Neural cell (in vitro differentiated cells): ENCODE measurements at regions not wholly inside any gene's neighbourhood (a gene's known extent, or its start where the extent isn't known, plus 50 kb on each side); places are given as distances from the start of the nearest gene placed in this dataset.

Experiments used
- H2AFZ ChIP-seq: fragments of 200-600, 300-800 bp; sonication (generic), shearing (Covaris generic); 2 replicates; pipeline ENCODE4 v1.6.0; 2014; ENCODE audit warnings: low read depth, mild to moderate bottlenecking, antibody characterized with exemption, low read length, moderate library complexity
- H3F3A ChIP-seq: fragments of 200-600 bp; shearing (Covaris generic); 2 replicates; pipeline ENCODE4 v1.6.1; 2016; ENCODE audit warnings: mild to moderate bottlenecking, moderate library complexity, mixed read lengths, antibody characterized with exemption, low read length; ENCODE audit not compliant: insufficient read depth, poor library complexity, severe bottlenecking
- H3K27ac ChIP-seq: fragments of 200-600, 300-800 bp; sonication (generic), shearing (Covaris generic); 2 replicates; pipeline ENCODE4 v1.5.1; 2014; ENCODE audit warnings: mild to moderate bottlenecking, low read length, moderate library complexity
- H3K27me3 ChIP-seq: fragments of 300-800, 200-600 bp; sonication (generic), shearing (Covaris generic); 2 replicates; pipeline ENCODE4 v1.6.0; 2014; ENCODE audit warnings: mild to moderate bottlenecking, low read depth, low read length, moderate library complexity; ENCODE audit not compliant: insufficient read depth
- H3K36me3 ChIP-seq: fragments of 300-800, 200-600 bp; sonication (generic), shearing (Covaris generic); 2 replicates; pipeline ENCODE4 v1.5.1; 2014; ENCODE audit warnings: mild to moderate bottlenecking, antibody characterized with exemption, low read length, moderate library complexity; ENCODE audit not compliant: insufficient read depth
- H3K4me2 ChIP-seq: fragments of 300-800, 200-600 bp; sonication (generic), shearing (Covaris generic); 2 replicates; pipeline ENCODE4 v1.6.0; 2014; ENCODE audit warnings: mild to moderate bottlenecking, low read length
- H3K4me3 ChIP-seq: fragments of 300-800, 200-600 bp; sonication (generic), shearing (Covaris generic); 2 replicates; pipeline ENCODE4 v1.5.1; 2014; ENCODE audit warnings: mild to moderate bottlenecking, low read length, moderate library complexity
- H3K79me2 ChIP-seq: fragments of 200-600 bp; shearing (Covaris generic); replicated peaks from 2 replicates; pipeline ENCODE4 v1.6.0; 2014; ENCODE audit warnings: mild to moderate bottlenecking, low read length, moderate library complexity; ENCODE audit not compliant: insufficient read depth
- H3K9ac ChIP-seq: fragments of 300-800, 200-600 bp; sonication (generic), shearing (Covaris generic); 2 replicates; pipeline ENCODE4 v1.6.1; 2016; ENCODE audit warnings: mild to moderate bottlenecking, low read length, mixed read lengths
- H3K9me2 ChIP-seq: fragments of 200-600 bp; shearing (Covaris generic); 2 replicates; pipeline ENCODE4 v1.6.1; 2016; ENCODE audit warnings: mild to moderate bottlenecking, low read length, mixed read lengths; ENCODE audit not compliant: insufficient read depth
- H3K9me3 ChIP-seq: fragments of 200-600, 300-800 bp; sonication (generic), shearing (Covaris generic); 2 replicates; pipeline ENCODE4 v1.6.1; 2016; ENCODE audit warnings: mild to moderate bottlenecking, mixed run types, low read length, moderate library complexity, mixed read lengths
- H4K20me1 ChIP-seq: fragments of 200-600 bp; shearing (Covaris generic); 2 replicates; pipeline ENCODE4 v1.6.1; 2016; ENCODE audit warnings: mild to moderate bottlenecking, mixed run types; ENCODE audit not compliant: insufficient read depth
- CTCF ChIP-seq: fragments of 450-650 bp; IDR thresholded peaks from 2 replicates; pipeline ENCODE4 v1.5.1; 2014; ENCODE audit warnings: antibody characterized with exemption, mild to moderate bottlenecking, moderate library complexity; ENCODE audit not compliant: poor library complexity, severe bottlenecking
- EP300 ChIP-seq: fragments of 450-650 bp; conservative IDR thresholded peaks from 2 replicates; pipeline ENCODE4 v1.6.1; 2014; ENCODE audit warnings: antibody characterized with exemption, mild to moderate bottlenecking, moderate library complexity; ENCODE audit not compliant: poor library complexity, severe bottlenecking
- EZH2 ChIP-seq: fragments of 200-600, 300-800 bp; shearing (Covaris generic), sonication (generic); IDR thresholded peaks from 2 replicates; pipeline ENCODE4 v1.6.1; 2014; ENCODE audit warnings: antibody characterized with exemption, low read length, borderline replicate concordance, mild to moderate bottlenecking; ENCODE audit not compliant: insufficient read depth, poor library complexity, severe bottlenecking
- MXI1 ChIP-seq: fragments of 450-650 bp; conservative IDR thresholded peaks from 2 replicates; pipeline ENCODE4 v1.6.1; 2014; ENCODE audit warnings: antibody characterized with exemption, mild to moderate bottlenecking; ENCODE audit not compliant: poor library complexity, severe bottlenecking
- POLR2AphosphoS5 ChIP-seq: IDR thresholded peaks from 2 replicates; pipeline ENCODE4 v1.6.1; 2012
- RAD21 ChIP-seq: fragments of 450-650 bp; conservative IDR thresholded peaks from 2 replicates; pipeline ENCODE4 v1.6.1; 2014; ENCODE audit warnings: antibody characterized with exemption, mild to moderate bottlenecking, moderate library complexity
- REST ChIP-seq: IDR thresholded peaks from 2 replicates; pipeline ENCODE4 v1.6.1; 2012; ENCODE audit warnings: borderline replicate concordance
- SMC3 ChIP-seq: fragments of 450-650 bp; conservative IDR thresholded peaks from 2 replicates; pipeline ENCODE4 v1.6.1; 2014; ENCODE audit warnings: antibody characterized with exemption, mild to moderate bottlenecking, moderate library complexity; ENCODE audit not compliant: poor library complexity
- TAF1 ChIP-seq: IDR thresholded peaks from 2 replicates; pipeline ENCODE4 v1.6.1; 2012; ENCODE audit warnings: low read depth

GRCh38 chr3:30989276-30990030 lies 95.0 kb upstream of the GADL1 start:
- Histone ChIP-seq H2AFZ (no peak overlapping the region), H4K20me1 (no peaks in the 10 kb centered on the region), H3K9me3 (no peaks in the 10 kb centered on the region), H3K9ac (no peak overlapping the region), H3K27me3 (no peaks in the 10 kb centered on the region), H3K36me3 (no peaks in the 10 kb centered on the region), H3F3A (no peaks in the 10 kb centered on the region), H3K79me2 (no peaks in the 10 kb centered on the region), H3K27ac (no peak overlapping the region), H3K4me3 (no peak overlapping the region), H3K4me2 (no peak overlapping the region), H3K9me2 (no peaks in the 10 kb centered on the region)
- TF ChIP-seq SMC3, result no peak
- TF ChIP-seq TAF1, result no peak
- TF ChIP-seq EP300, result no peak
- no peak for TF ChIP-seq RAD21
- no peak for TF ChIP-seq CTCF
- TF ChIP-seq REST, result no peak
- TF ChIP-seq MXI1, result no peak
- TF ChIP-seq EZH2, result no peak
- no peak for TF ChIP-seq POLR2AphosphoS5

GRCh38 chr3:30996467-30996866 lies 102.0 kb upstream of the GADL1 start:
- Histone ChIP-seq H3K27me3 (no peaks in the 10 kb centered on the region), H4K20me1 (no peaks in the 10 kb centered on the region), H2AFZ (no peak overlapping the region), H3K9me2 (no peaks in the 10 kb centered on the region), H3K9ac (no peak overlapping the region), H3K79me2 (no peaks in the 10 kb centered on the region), H3K4me2 (no peak overlapping the region), H3F3A (no peaks in the 10 kb centered on the region), H3K9me3 (no peaks in the 10 kb centered on the region), H3K4me3 (no peak overlapping the region), H3K36me3 (no peaks in the 10 kb centered on the region), H3K27ac (no peak overlapping the region)
- TF ChIP-seq MXI1 (no peak), REST (no peak), TAF1 (no peak)
